NCI-H1694 treated with DMSO at 0.1 percent for 48 hours (cell line): ENCODE measurements at regions not wholly inside any gene's neighbourhood (a gene's known extent, or its start where the extent isn't known, plus 50 kb on each side); places are given as distances from the start of the nearest gene placed in this dataset.
"Not testable (repeated sequence)": the region's sequence is repeated elsewhere in the genome, so short reads cannot be mapped to it uniquely, and the experiment has no call there.

Experiments used
- DNase-seq: peaks from one replicate; lab custom pipeline; 2025; lab: John Stamatoyannopoulos, UW

- DNase-seq = no peak
Observed at GRCh38 chrX:69062493-69062892, 102.8 kb downstream of the PJA1 start.

DNA sequence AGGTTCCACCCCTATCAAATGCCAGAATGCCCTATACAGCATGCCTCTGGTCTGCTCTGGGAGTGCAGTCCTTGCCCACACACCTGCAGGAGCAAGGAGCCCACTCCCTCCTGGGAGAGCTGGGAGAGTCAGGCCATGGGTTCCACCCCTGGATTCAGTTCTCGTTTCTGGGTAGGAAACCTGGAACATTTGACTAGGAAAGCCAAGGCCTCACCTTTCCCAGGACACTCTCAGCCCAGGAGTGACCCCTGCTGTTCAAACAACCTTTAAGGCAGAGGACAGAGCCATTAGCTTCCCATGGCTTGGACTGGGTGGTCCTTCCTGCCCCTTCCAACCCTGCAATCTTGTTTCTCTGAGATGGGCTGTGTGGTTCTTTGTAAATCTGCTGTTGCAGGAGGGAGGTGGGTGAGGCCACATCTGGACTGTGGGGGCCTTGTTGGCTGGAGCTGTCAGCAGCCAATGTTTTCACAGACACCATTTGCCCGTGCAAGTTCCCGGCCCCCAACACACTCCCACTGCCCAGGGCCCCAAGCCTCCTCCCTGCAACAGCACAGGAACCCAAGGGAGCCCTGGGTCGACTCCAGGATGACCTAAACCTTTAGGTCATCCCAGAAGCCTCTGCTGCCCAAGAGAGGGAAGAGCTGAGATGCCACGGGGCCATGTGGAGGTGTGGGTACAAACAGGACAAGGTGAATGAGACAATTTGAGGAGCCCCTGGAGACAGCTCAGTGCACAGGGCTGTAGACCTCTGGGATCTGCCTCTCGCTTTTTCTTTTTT is 104.4 kb downstream of the PJA1 start:
- no peak for DNase-seq

GRCh38 chrX:69055193-69055592 is 110.1 kb downstream of the PJA1 start:
- DNase-seq = no peak

GRCh38 chrX:69054497-69054896 is 110.8 kb downstream of the PJA1 start:
- DNase-seq = not testable (repeated sequence)

- no peak for DNase-seq
Observed at GRCh38 chrX:69051901-69052300, 113.4 kb downstream of the PJA1 start.

- DNase-seq = no peak
Observed at GRCh38 chrX:69050051-69050765, 115.0 kb downstream of the PJA1 start.

- DNase-seq = no peak
Observed at GRCh38 chrX:69046996-69047490, 118.2 kb downstream of the PJA1 start.

DNA sequence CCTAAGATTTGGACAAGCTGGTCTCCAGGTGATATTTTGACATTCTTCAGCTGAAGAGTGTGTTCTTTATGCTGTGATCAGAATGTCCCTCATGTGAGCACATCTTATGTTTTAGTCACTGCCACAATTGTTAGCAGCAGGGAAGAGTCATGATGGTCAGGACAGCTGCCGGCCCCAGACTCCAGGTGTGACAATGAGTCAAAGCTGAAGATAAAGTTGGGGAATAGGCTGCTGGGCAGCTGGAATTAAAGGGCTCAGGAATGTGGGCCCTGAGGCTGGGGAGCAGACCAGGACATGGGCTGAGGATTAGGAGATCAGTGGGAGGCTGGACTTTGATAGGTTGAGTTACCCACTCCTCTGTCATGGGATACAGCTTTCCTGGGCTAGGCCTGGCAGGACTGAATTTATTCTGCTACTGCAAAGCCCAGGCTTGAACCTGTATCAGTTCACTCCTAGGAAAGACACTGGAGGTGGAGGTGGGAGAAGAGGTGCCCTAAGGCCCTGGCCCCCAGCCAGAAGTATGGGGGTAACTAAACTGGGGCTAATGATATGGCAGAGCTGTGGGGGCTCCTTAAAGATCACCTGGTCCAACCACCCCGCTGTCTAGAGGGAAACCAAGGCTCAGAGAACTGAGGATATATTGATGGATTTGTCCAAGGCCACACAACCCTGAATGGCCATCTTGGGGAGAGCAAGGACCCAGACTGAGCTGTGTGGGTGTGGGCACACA is 119.5 kb downstream of the PJA1 start:
- DNase-seq = no peak

GRCh38 chrX:69038816-69039215 is 126.4 kb downstream of the PJA1 start:
- DNase-seq = no peak

GRCh38 chrX:69038188-69038587 is 127.1 kb downstream of the PJA1 start:
- no peak for DNase-seq

- no peak for DNase-seq
Observed at GRCh38 chrX:69037786-69038185, 127.5 kb downstream of the PJA1 start.

- DNase-seq = no peak
Observed at GRCh38 chrX:69036674-69037573, 128.3 kb downstream of the PJA1 start.

DNA sequence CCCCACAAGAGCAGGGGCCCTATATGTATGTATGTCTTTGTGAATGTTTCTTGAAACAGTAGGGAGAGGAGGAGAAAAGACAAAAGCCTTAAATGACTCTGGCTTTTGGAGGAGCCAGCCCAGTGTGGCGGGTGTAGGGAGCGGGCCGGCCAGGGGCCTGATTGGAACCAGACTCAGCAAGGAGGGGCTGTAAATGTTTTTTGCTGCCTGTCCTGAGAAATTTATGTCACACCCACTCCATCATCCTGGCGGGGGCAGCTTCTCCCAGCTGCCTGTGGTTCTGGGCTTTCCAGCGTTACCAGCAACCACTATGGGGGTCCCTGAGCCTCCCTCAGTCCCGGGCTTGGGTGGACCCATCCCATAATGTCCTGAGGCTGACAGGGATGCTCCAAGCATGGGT is 130.8 kb downstream of the PJA1 start:
- no peak for DNase-seq

DNA sequence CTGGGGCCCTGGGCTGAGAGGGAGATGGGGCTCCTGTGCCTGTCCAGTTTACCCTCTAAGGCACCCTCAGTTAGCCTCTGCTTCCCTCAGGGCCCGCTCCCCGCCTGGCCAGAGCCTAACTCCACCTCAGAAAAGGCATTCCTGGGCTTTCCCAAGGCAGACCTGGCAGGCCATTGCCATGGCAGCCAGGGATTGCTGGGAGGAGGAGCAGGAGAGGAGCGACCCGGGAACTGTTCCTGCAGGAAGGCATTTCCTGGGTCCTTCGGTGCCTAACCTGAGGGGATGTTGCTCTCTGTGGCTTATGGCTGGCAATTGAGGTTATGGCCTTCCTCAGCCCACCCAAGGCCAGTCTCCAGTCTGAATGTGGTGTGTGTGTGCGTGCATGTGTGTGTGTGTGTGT is 131.3 kb downstream of the PJA1 start:
- no peak for DNase-seq

DNA sequence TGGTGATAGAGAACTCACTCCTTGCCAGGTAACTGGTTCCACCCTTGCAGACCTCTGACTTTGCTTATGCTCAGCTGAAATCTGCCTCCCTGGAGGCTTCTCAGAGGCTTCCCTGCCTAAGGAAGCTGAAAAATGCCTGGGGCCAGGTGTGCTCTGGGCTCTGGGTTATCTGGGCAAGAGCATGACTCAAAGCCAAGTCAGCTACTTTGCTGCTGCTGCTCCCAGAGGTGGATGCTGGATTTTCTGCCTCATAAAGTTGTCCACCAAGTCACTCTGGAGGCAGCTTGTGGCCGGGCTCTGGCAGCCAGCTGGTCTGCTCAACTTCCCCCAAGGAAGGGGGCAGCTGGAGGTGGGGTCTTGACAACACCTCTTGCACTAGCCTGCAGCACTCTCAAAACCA is 132.7 kb downstream of the PJA1 start:
- DNase-seq = no peak

DNA sequence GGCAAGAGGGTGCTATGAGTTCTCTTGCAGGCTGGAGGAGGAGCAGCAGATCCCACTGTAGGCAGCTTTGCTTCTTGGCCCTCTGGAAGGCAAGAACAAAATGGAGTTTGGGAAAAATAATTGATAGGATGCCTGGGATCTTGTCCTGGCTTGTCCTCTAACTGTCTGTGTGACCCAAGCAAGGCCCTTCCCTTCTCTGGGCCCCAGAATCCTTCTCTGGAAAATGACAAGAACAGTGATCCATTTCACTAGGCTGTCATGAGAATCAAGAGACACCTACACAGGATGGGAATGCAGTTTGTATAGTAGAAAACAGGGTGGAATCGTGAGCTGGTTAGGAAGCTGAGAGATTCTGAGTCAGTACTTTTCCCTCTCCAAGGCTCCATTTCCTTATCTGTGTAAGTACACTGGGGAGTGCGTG is 133.3 kb downstream of the PJA1 start:
- DNase-seq = no peak

- no peak for DNase-seq
Observed at GRCh38 chrX:69031181-69031580, 134.1 kb downstream of the PJA1 start.

DNA sequence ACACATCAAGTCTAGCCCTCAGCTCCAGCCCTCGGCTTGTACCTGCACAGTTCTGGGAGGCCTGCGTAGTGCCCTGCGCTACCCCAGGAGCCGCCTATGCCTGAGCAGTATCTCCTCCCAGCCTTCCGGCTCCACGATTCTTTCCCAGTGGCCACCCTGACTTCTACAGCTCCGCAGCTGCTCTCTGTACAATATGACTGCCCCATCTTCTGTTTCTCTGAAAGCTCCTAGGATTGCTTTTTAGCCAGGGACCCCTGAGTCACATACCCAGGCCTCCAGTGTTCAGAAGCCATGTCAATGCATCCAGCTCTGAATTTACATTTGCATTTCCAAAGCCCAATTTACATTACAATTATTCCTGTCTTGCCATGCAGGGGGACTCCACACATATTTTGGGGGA is 135.5 kb downstream of the PJA1 start:
- DNase-seq = no peak

GRCh38 chrX:69028761-69029120 is 136.5 kb downstream of the PJA1 start:
- no peak for DNase-seq

GRCh38 chrX:69028006-69028760 is 137.1 kb downstream of the PJA1 start:
- no peak for DNase-seq
